WI38 (cell line): ENCODE measurements at regions not wholly inside any gene's neighbourhood (a gene's known extent, or its start where the extent isn't known, plus 50 kb on each side); places are given as distances from the start of the nearest gene placed in this dataset.

Experiments used
- H3K4me3 ChIP-seq: 2 replicates; pipeline ENCODE4 v1.5.1; 2011; ENCODE audit warnings: low read depth, mild to moderate bottlenecking, control low read depth, low read length
- CTCF ChIP-seq: IDR thresholded peaks from 2 replicates; pipeline ENCODE4 v1.5.1; 2012; ENCODE audit warnings: low read depth, mild to moderate bottlenecking, control low read depth, low read length

GRCh38 chr9:26477963-26478362 is 414.6 kb downstream of the CAAP1 start:
- TF ChIP-seq CTCF: no peak
- no peak overlapping the region for H3K4me3 ChIP-seq

GRCh38 chr9:26471261-26471660 is 421.3 kb downstream of the CAAP1 start:
- TF ChIP-seq CTCF: no peak
- H3K4me3 ChIP-seq: no peak overlapping the region

GRCh38 chr9:26470284-26470683 is 422.3 kb downstream of the CAAP1 start:
- no peak overlapping the region for H3K4me3 ChIP-seq
- TF ChIP-seq CTCF: no peak

GRCh38 chr9:26463837-26464236 is 428.8 kb downstream of the CAAP1 start:
- H3K4me3 ChIP-seq: no peak overlapping the region
- no peak for TF ChIP-seq CTCF

- H3K4me3 ChIP-seq: no peak overlapping the region
- no peak for TF ChIP-seq CTCF
Observed at GRCh38 chr9:26462751-26463150, 429.9 kb downstream of the CAAP1 start.

- TF ChIP-seq CTCF: no peak
Observed at GRCh38 chr9:26462213-26462612, 430.4 kb downstream of the CAAP1 start.

GRCh38 chr9:26460624-26461023 is 432.0 kb downstream of the CAAP1 start:
- no peak overlapping the region for H3K4me3 ChIP-seq
- TF ChIP-seq CTCF: no peak

More at GRCh38 chr9:26462213-26462612, 430.4 kb downstream of the CAAP1 start:
- H3K4me3 ChIP-seq: no peak overlapping the region
